Gastrocnemius medialis (tissue), 4 donors: ENCODE measurements at regions not wholly inside any gene's neighbourhood (a gene's known extent, or its start where the extent isn't known, plus 50 kb on each side); places are given as distances from the start of the nearest gene placed in this dataset.

ENCODE experiments used
- ATAC-seq, 2 donors: fragments of 150-250 bp; one replicate each; pipeline ENCODE4 v1.9.1; 2016
- DNase-seq, 2 donors: peaks; one replicate each; pipeline ENCODE4 v3.0.0-alpha.2; 2019
- H3K27ac ChIP-seq, 4 donors: fragments of 200-600 bp; sonication (generic); 1 replicate in 1 of 4; 2 replicates in 3 of 4; pipeline ENCODE4 v1.5.1; 2016 to 2018; ENCODE audit warnings: mild to moderate bottlenecking in 2 of 4, moderate library complexity in 1 of 4
- H3K27me3 ChIP-seq, 3 donors: fragments of 200-600 bp; sonication (generic) in 2 of 3; 1 replicate in 1 of 3; 2 replicates in 2 of 3; pipeline versions ENCODE4 v1.5.1 to v1.6.0; 2016 to 2019; ENCODE audit warnings: mild to moderate bottlenecking in 1 of 3, moderate library complexity in 1 of 3
- H3K36me3 ChIP-seq, 2 donors: fragments of 200-600 bp; sonication (generic) in 1 of 2; one replicate each; pipeline ENCODE4 v1.5.1; 2017 to 2018
- H3K4me1 ChIP-seq, 2 donors: fragments of 200-600 bp; sonication (generic) in 1 of 2; one replicate each; pipeline ENCODE4 v1.5.1; 2016 to 2017; ENCODE audit warnings: mild to moderate bottlenecking in 2 of 2
- H3K4me3 ChIP-seq, 4 donors: fragments of 200-600 bp; sonication (generic) in 3 of 4; 1 replicate in 1 of 4; 2 replicates in 3 of 4; pipeline ENCODE4 v1.5.1; 2016 to 2019; ENCODE audit warnings: mild to moderate bottlenecking in 2 of 4
- H3K9me3 ChIP-seq, 3 donors: fragments of 200-600 bp; sonication (generic) in 2 of 3; 1 replicate in 1 of 3; 2 replicates in 2 of 3; pipeline ENCODE4 v1.5.1; 2016 to 2019
- POLR2A ChIP-seq, 2 donors: fragments of 450-650 bp; IDR thresholded peaks; one replicate each; pipeline ENCODE4 v1.6.1; 2017; ENCODE audit warnings: antibody characterized with exemption in 2 of 2, mild to moderate bottlenecking in 2 of 2, moderate library complexity in 2 of 2
- in situ Hi-C, 4 donors: fragments of 200-750 bp; cut with MboI; loops; one replicate each; pipeline versions ENCODE4 v1.15.0 to v1.8.0; 2017; ENCODE audit warnings: low sequenced_read_pairs in 4 of 4
- intact Hi-C: fragments of 100-400 bp; cut with DNase I; formaldehyde crosslinking; loops from one replicate; pipeline ENCODE4 v1.15.1; 2023; ENCODE audit warnings: low total_unique reads
- TF ChIP-seq, protein P1 (sequence below), 5 experiments: fragments of 450-650 bp in 3 of 5; fragments of 200-600 bp in 2 of 5; sonication (generic) in 2 of 5; IDR thresholded peaks in 4 of 5; conservative IDR thresholded peaks in 1 of 5; 1 replicate in 4 of 5; 2 replicates in 1 of 5; pipeline ENCODE4 v1.5.1; 2016 to 2019; ENCODE audit warnings: antibody characterized with exemption in 5 of 5, mild to moderate bottlenecking in 3 of 5, moderate library complexity in 3 of 5

DNA sequence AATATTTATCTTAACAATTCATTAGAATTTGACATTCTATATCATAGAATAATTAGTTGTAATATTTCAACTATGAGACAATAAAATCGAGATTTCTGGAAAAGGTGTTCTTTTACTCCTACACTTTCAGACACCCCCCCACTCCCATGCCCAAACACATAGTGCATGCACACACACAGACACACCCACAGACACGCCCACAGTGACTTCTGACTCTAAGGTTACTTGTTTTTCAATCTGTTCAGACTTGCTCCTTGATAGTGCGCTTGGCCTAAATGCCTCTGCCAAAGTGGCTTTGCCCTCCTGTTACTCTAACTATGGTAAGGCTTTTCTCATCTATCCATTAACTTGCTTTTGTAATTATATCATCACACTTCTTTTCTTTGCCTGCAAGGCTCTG, 144.0 kb upstream of the PPP1R3A start:
- no peak for TF ChIP-seq POLR2A (IDR thresholded peaks at IDR 0.05)
- TF ChIP-seq, protein P1, sequence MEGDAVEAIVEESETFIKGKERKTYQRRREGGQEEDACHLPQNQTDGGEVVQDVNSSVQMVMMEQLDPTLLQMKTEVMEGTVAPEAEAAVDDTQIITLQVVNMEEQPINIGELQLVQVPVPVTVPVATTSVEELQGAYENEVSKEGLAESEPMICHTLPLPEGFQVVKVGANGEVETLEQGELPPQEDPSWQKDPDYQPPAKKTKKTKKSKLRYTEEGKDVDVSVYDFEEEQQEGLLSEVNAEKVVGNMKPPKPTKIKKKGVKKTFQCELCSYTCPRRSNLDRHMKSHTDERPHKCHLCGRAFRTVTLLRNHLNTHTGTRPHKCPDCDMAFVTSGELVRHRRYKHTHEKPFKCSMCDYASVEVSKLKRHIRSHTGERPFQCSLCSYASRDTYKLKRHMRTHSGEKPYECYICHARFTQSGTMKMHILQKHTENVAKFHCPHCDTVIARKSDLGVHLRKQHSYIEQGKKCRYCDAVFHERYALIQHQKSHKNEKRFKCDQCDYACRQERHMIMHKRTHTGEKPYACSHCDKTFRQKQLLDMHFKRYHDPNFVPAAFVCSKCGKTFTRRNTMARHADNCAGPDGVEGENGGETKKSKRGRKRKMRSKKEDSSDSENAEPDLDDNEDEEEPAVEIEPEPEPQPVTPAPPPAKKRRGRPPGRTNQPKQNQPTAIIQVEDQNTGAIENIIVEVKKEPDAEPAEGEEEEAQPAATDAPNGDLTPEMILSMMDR (IDR thresholded peaks at IDR 0.05 in 4 of 5, conservative IDR thresholded peaks at IDR 0.05 in 1 of 5): no peak
- Histone ChIP-seq H3K9me3 (no peaks in the 10 kb centered on the region), H3K4me3 (no peak overlapping the region), H3K4me1 (no peaks in the 10 kb centered on the region), H3K27me3 (no peaks in the 10 kb centered on the region), H3K36me3 (no peaks in the 10 kb centered on the region), H3K27ac (no peak overlapping the region)
- in situ Hi-C loops (no loop called here), intact Hi-C loops (no loop called here)
- no peak for DNase-seq
- no peak for ATAC-seq

DNA sequence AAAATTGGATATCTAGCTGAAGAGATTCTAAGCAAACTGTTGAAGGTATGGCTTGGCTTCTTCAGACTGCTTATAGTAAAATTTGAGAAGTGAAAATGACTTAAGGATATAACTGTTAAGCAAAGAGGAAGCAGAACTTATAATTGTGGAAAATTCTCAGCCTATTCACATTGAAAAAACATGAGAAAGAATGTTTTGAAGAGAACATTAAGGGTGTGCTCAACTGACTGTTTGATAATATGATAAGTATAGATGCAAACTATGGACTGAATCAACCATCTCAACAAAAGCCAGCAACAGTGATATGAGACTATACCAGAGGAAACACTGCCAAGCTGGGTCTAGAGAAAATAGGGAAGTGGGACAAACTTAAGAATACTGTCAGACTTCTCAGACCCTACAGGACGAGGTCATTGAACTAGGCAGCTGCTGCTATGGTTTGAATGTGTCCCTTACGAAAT, 133.1 kb upstream of the PPP1R3A start:
- ATAC-seq (no peak), DNase-seq (no peak)
- Histone ChIP-seq H3K27me3 (no peaks in the 10 kb centered on the region), H3K4me1 (no peaks in the 10 kb centered on the region), H3K9me3 (no peaks in the 10 kb centered on the region), H3K36me3 (no peaks in the 10 kb centered on the region), H3K27ac (no peak overlapping the region), H3K4me3 (no peak overlapping the region)
- TF ChIP-seq, protein P1 (IDR thresholded peaks at IDR 0.05 in 4 of 5, conservative IDR thresholded peaks at IDR 0.05 in 1 of 5): no peak
- TF ChIP-seq POLR2A (IDR thresholded peaks at IDR 0.05): no peak
- in situ Hi-C loops (no loop called here), intact Hi-C loops (no loop called here)

DNA sequence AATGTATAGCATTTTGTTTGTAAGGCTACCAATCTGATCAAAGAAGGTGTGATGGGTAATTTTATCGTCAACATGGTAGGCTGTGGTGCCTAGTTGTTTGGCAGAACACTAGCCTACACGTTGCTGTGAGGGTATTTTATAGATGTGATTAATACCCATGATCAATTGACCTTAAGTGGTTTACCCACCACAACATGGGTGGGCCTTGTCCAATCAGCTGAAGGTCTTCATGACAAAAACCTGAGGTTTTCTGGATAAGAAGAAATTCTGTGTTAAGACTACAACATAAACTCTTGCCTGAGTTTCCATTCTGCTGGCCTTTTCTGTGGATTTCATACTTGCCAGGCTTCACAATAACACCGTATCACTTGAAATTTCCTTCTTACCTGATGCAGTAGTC, 131.8 kb upstream of the PPP1R3A start:
- no peaks in the 10 kb centered on the region for H3K4me1 ChIP-seq
- intact Hi-C loops (no loop called here), in situ Hi-C loops (no loop called here)
- H3K9me3 ChIP-seq: no peaks in the 10 kb centered on the region
- H3K36me3 ChIP-seq: no peaks in the 10 kb centered on the region
- H3K27ac ChIP-seq: no peak overlapping the region
- no peak for TF ChIP-seq POLR2A (IDR thresholded peaks at IDR 0.05)
- TF ChIP-seq, protein P1 (IDR thresholded peaks at IDR 0.05 in 4 of 5, conservative IDR thresholded peaks at IDR 0.05 in 1 of 5): no peak
- no peaks in the 10 kb centered on the region for H3K27me3 ChIP-seq
- ATAC-seq: no peak
- no peak overlapping the region for H3K4me3 ChIP-seq
- no peak for DNase-seq

DNA sequence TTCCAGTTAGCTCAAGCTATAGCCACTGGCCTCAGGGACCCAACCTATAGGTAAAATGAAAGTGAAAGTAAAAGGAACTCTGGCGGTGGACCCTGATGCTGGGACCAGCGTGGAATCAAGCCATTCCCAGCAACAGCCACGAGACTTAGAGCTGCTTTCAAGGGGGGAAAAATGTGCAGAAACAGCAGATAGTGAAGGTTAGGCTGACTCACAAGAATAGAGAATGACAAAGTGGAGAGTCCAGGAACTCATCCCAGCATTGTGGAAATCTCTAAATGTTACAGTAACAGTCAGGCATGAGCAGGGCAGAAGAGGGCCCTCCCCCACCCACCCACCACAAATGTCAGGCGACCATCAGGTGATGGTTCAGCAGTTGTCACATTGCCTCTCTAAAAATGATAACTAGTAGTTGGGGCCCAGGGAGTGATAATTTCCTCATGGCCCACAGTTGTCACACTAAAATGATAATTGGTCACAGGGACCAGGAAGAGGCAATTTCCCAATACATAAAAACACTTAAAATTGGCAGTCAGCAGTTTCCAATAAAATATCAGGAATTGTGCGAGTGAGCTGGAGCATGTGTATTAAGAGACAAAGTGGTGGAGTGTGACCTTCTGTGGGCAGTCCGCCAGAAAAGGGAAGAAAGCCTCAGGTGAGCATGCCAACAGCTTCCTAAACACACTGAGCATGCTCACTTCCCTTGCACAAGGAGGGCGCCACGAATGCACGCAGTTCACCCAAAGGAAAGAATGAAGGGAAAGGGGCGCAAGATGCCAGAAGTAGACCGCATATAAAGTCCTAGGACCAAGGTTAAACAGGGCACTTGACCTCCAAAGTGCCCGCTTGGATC, 129.8 kb upstream of the PPP1R3A start:
- H3K4me3 ChIP-seq: peak overlapping the region; percentile 17 to 37 (median 31)
- TF ChIP-seq, protein P1 (IDR thresholded peaks at IDR 0.05 in 4 of 5, conservative IDR thresholded peaks at IDR 0.05 in 1 of 5): no peak
- no peak for TF ChIP-seq POLR2A (IDR thresholded peaks at IDR 0.05)
- no peaks in the 10 kb centered on the region for H3K4me1 ChIP-seq
- H3K9me3 ChIP-seq: no peaks in the 10 kb centered on the region
- no peaks in the 10 kb centered on the region for H3K27me3 ChIP-seq
- in situ Hi-C loops: no loop called here
- no peaks in the 10 kb centered on the region for H3K36me3 ChIP-seq
- no peak overlapping the region for H3K27ac ChIP-seq
- ATAC-seq (peak in 1 of 2 donors; percentile 14), DNase-seq (no peak)
- intact Hi-C loops: no loop called here
